Lower lobe of right lung (tissue), 2 donors: ENCODE measurements at regions not wholly inside any gene's neighbourhood (a gene's known extent, or its start where the extent isn't known, plus 50 kb on each side); places are given as distances from the start of the nearest gene placed in this dataset.

Source experiments
- ATAC-seq, 2 donors: fragments of 200-7000 bp; cut with Tn5 transposase; one replicate each; pipeline ENCODE4 v1.9.1; 2020 to 2022; ENCODE audit warnings: mild to moderate bottlenecking in 2 of 2, moderate library complexity in 2 of 2
- DNase-seq: peaks from one replicate; pipeline ENCODE4 v3.0.0-alpha.2; 2020
- H3K27ac ChIP-seq: fragments of 200-600 bp; one replicate; pipeline ENCODE4 v1.8.0; 2022
- H3K27me3 ChIP-seq: fragments of 200-600 bp; one replicate; pipeline ENCODE4 v1.8.0; 2022; ENCODE audit warnings: low read depth
- H3K36me3 ChIP-seq: fragments of 200-600 bp; one replicate; pipeline ENCODE4 v1.8.0; 2022; ENCODE audit warnings: mild to moderate bottlenecking
- H3K4me1 ChIP-seq: fragments of 200-600 bp; one replicate; pipeline ENCODE4 v1.8.0; 2022
- H3K4me3 ChIP-seq: fragments of 200-600 bp; one replicate; pipeline ENCODE4 v1.8.0; 2022; ENCODE audit warnings: mild to moderate bottlenecking
- H3K9me3 ChIP-seq: fragments of 200-600 bp; one replicate; pipeline ENCODE4 v1.8.0; 2022
- CTCF ChIP-seq: fragments of 200-600 bp; IDR thresholded peaks from one replicate; pipeline ENCODE4 v1.8.0; 2022; ENCODE audit warnings: antibody characterized with exemption, mild to moderate bottlenecking
- intact Hi-C: fragments of 100-400 bp; cut with DNase I; formaldehyde crosslinking; loops from one replicate; pipeline ENCODE4 v1.11.0; 2022
- donor health status: DM: no; HTN: yes; CAD: no; lungs with severe emphysema.

DNA sequence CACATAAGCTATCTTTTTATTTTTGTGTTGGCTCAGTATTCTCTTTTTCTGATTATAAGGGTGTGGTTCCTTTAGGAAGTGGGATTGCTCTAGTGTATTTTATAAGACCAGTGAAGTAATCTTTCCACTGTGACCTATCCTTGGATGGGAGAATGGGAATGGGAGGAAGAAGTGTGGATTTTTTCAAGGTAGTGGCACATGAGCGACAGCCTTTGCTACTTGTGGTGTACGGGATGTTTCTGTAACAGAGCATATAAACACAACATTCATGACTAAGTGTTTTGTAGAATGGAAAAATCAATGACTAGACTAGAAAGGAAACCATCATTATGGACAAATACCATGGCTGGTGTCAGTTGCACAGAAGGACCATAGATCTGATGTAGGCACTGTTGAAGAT, 209.6 kb downstream of the GIPC2 start:
- no peak for ATAC-seq

GRCh38 chr1:78255846-78256245, 210.1 kb downstream of the GIPC2 start:
- peaks cover 7% of the 10 kb centered on the region for H3K9me3 ChIP-seq
- no peak overlapping the region for H3K4me3 ChIP-seq
- intact Hi-C loops = no loop called here
- ATAC-seq = no peak
- H3K27ac ChIP-seq = no peak overlapping the region
- no peaks in the 10 kb centered on the region for H3K4me1 ChIP-seq
- no peaks in the 10 kb centered on the region for H3K36me3 ChIP-seq
- TF ChIP-seq CTCF = no peak
- no peak for DNase-seq
- no peaks in the 10 kb centered on the region for H3K27me3 ChIP-seq

More for the DNA sequence above, 209.6 kb downstream of the GIPC2 start:
- H3K36me3 ChIP-seq = no peaks in the 10 kb centered on the region
- no peaks in the 10 kb centered on the region for H3K27me3 ChIP-seq
- intact Hi-C loops = no loop called here
- TF ChIP-seq CTCF = no peak
- H3K27ac ChIP-seq = no peak overlapping the region
- H3K4me1 ChIP-seq = no peaks in the 10 kb centered on the region
- peaks cover 3% of the 10 kb centered on the region for H3K9me3 ChIP-seq
- H3K4me3 ChIP-seq = no peak overlapping the region
- DNase-seq = no peak

DNA sequence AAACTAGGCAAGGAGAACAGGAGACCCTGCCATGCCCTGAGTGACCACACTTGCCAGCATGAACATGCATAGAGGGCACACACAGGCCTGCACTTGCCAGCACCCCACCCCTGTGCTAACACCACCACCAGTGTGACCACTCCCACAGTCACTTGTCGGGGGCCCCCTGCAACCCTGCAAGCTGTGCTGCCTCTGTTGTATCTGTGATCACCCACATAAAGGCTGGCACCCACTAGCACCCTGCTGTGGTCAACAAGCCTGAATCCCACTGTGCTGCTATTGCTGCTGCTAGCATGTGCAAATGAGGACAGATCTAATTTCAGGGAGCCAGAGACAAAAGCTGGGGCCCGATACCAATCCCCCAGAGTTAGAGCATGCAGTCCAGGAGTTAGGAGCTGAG, 217.7 kb downstream of the GIPC2 start:
- no peaks in the 10 kb centered on the region for H3K4me1 ChIP-seq
- no peak overlapping the region for H3K27ac ChIP-seq
- peaks cover 18% of the 10 kb centered on the region for H3K9me3 ChIP-seq
- no peak overlapping the region for H3K4me3 ChIP-seq
- intact Hi-C loops = no loop called here
- ATAC-seq = no peak
- DNase-seq = no peak
- H3K36me3 ChIP-seq = no peaks in the 10 kb centered on the region
- H3K27me3 ChIP-seq = no peaks in the 10 kb centered on the region
- no peak for TF ChIP-seq CTCF

GRCh38 chr1:78263946-78264345, 218.2 kb downstream of the GIPC2 start:
- Histone ChIP-seq H3K9me3 (peaks cover 18% of the 10 kb centered on the region), H3K27ac (no peak overlapping the region), H3K36me3 (no peaks in the 10 kb centered on the region), H3K4me1 (no peaks in the 10 kb centered on the region), H3K4me3 (no peak overlapping the region), H3K27me3 (no peaks in the 10 kb centered on the region)
- DNase-seq = no peak
- TF ChIP-seq CTCF = no peak
- ATAC-seq = no peak
- intact Hi-C loops = no loop called here

- DNase-seq (no peak), ATAC-seq (no peak)
- no peaks in the 10 kb centered on the region for H3K27me3 ChIP-seq
- peaks cover 6% of the 10 kb centered on the region for H3K9me3 ChIP-seq
- intact Hi-C loops = no loop called here
- no peak overlapping the region for H3K27ac ChIP-seq
- no peaks in the 10 kb centered on the region for H3K4me1 ChIP-seq
- H3K36me3 ChIP-seq = no peaks in the 10 kb centered on the region
- H3K4me3 ChIP-seq = no peak overlapping the region
- no peak for TF ChIP-seq CTCF
Measured at GRCh38 chr1:78267513-78268218, 221.9 kb downstream of the GIPC2 start.
